HG03342 (cell line): ENCODE measurements at regions not wholly inside any gene's neighbourhood (a gene's known extent, or its start where the extent isn't known, plus 50 kb on each side); places are given as distances from the start of the nearest gene placed in this dataset.
"Not testable (repeated sequence)": the region's sequence is repeated elsewhere in the genome, so short reads cannot be mapped to it uniquely, and the experiment has no call there.

ENCODE experiments used
- ATAC-seq: cut with Tn5 transposase; IDR thresholded peaks from one replicate; pipeline ENCODE4 v1.9.1; 2021; ENCODE audit warnings: mild to moderate bottlenecking, moderate library complexity; ENCODE audit not compliant: unreplicated experiment

DNA sequence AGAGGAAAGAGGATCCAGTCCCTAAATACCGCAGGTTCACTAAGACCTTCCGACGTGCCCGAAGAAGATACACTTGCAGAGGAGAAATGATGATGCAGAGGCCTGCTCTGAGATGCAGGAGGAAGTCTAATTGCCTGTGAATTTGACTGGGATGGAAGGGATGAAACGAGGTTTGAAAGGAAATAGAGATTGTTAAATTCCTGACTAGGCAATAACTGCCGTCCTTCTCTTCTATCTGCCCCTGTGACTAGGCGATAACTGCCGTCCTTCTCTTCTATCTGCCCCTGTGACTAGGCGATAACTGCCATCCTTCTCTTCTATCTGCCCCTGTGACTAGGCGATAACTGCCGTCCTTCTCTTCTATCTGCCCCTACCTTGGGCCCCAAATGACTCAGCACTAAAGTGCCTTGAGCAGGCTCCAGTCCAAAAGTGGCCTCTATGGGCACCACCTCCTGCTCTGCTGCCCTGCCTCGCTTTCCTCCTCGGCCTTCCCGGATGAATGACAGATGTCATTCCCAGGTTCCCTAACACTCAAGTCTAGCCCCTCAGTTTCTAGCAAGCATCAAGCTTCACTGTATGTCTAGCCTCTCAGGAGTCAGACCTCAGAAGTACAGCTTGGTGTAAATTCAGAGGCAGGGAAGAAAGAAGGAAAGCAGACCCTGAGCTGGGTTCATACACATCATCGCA, 189.1 kb downstream of the FOXD4L6 start:
- ATAC-seq = not testable (repeated sequence)

GRCh38 chr9:40935336-40935735, 193.1 kb downstream of the FOXD4L6 start:
- ATAC-seq = no peak

DNA sequence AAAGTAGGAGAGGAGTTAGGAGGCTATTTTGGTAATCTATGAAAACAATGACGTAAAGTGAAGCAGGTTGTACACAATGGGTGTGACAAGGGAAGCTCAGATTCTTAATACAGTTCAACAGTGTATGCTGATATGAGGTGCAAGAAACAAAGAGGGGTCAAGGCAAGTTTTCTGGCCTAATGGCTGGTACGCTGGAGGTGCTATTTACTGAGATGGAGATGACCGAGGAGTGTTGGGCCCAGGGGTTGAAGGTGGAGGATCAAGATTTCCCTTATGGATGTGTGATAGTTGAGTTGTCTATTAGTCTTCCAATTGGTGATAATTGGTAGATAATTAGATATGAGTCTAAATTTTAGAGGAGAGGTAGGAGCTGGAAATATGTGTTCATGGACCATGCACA, 194.0 kb downstream of the FOXD4L6 start:
- ATAC-seq = not testable (repeated sequence)

GRCh38 chr9:40930426-40930825, 198.1 kb downstream of the FOXD4L6 start:
- not testable (repeated sequence) for ATAC-seq

GRCh38 chr9:40929488-40929845, 199.0 kb downstream of the FOXD4L6 start:
- ATAC-seq = not testable (repeated sequence)

DNA sequence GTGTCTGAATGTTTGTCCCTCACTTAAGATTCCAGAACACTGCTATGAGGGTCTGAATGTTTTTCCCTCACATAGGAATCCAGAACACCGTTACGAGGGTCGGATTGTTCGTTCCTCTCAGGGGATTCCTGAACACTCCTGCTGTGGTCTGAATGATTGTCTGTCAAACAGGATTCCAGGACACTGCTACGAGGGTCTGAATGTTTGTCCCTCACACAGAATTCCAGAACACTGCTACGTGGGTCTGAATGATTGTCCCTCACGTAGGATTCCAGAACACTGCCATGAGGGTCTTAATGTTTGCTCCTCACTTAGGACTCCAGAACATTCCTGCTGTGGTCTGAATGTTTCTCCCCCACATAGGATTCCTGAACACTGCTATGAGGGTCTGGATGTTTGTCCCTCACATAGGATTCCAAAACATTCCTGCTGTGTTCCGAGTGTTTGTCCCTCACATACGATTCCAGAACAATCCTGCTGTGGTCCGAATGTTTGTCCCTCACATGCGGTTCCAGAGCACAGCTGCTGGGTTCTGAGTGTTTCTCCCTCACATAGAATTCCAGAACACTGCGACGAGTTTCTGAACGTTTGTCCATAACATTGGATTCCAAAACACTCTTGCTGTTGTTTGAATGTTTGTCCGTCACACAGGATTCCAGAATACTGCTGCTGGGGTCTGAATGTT, 199.5 kb downstream of the FOXD4L6 start:
- no peak for ATAC-seq

DNA sequence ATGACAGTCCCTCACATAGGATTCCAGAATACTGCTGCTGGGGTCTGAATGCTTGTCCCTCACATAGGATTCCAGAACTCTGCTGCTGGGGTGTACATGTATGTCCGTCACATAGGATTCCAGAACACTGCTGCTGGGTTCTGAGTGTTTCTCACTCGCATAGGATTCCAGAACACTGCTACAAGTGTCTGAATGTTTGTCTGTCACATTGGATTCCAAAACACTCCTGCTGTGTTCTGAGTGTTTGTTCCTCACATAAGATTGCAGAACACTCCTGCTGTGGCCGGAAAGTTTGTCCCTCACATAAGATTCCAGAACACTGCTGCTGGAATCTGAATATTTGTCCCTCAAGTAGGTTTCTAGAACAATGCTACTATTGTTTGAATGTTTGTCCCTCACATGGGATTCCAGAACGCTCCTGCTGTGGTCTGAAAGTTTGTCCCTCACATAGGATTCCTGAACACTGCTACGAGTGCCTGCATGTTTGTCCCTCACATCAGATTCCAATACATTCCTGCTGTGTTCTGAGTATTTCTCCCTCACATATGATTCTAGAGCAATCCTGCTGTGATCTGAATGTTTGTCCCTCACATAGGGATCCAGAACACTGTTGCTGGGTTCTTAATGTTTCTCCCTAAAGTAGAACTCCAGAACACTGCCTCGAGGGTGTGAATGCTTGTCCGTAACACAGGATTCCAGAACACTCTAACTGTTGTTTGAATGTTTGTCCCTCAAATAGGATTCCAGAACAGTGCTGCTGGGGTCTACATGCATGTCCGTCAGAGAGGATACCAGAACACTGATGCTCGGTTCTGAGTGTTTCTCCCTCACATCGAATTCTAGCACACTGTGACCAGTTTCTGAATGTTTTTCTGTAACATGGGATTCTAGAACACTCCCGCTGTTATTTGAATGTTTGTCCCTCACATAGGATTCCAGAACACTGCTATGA, 200.4 kb downstream of the FOXD4L6 start:
- ATAC-seq = no peak

DNA sequence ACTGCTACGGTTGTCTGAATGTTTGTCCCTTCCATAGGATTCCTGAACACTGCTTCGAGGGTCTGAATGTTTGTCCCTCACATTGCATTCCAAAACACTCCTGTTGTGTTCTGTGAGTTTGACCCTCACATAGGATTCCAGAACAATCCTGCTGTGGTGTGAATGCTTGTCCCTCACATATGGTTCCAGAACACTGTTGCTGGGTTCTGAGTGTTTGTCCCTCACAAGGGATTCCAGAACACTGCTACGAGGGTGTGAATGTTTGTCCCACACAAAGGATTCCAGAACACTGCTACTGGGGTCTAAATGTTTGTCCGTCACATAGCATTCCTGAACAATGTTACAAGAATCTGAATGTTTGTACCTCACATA, 201.2 kb downstream of the FOXD4L6 start:
- no peak for ATAC-seq

- no peak for ATAC-seq
Observed at GRCh38 chr9:40926404-40927259, 201.8 kb downstream of the FOXD4L6 start.

- ATAC-seq = no peak
Observed at GRCh38 chr9:40925149-40925548, 203.3 kb downstream of the FOXD4L6 start.

DNA sequence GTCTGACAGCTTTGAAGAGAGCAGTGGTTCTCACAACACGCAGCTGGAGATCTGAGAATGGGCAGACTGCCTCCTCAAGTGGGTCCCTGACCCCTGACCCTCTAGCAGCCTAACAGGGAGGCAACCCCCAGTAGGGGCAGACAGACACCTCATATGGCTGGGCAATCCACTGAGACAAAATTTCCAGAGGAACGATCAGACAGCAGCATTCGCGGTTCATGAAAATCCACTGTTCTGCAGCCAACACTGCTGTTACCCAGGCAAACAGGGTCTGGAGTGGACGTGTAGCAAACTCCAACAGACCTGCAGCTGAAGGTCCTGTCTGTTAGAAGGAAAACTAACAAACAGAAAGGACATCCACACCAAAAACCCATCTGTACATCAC, 212.1 kb downstream of the FOXD4L6 start:
- not testable (repeated sequence) for ATAC-seq

GRCh38 chr9:40915660-40916398, 212.7 kb downstream of the FOXD4L6 start:
- not testable (repeated sequence) for ATAC-seq

- ATAC-seq = no peak
Observed at GRCh38 chr9:40914772-40915659, 213.5 kb downstream of the FOXD4L6 start.

- no peak for ATAC-seq
Observed at GRCh38 chr9:40913928-40914673, 214.4 kb downstream of the FOXD4L6 start.

DNA sequence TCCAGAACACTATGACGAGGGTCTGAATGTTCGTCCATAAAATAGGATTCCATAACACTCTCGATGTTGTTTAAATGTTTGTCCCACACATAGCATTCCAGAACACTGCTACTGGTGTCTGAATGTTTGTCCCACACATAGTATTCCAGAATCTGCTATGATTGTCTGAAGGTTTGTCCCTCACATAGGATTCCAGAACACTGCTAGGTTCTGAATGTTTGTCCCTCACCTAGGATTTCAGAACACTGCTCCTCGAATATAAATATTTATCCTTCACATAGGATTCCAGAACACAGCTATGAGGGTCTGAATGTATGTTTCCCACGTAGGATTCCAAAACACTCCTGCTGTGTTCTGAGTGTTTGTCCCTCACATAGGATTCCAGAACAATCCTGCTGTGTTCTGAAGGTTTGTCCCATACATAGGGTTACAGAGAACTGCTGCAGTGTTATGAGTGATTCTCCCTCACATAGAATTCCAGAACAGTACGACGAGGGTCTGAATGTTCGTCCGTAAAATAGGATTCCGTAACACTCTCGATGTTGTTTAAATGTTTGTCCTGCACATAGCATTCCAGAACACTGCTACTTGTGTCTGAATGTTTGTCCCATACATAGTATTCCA, 215.3 kb downstream of the FOXD4L6 start:
- ATAC-seq = no peak

DNA sequence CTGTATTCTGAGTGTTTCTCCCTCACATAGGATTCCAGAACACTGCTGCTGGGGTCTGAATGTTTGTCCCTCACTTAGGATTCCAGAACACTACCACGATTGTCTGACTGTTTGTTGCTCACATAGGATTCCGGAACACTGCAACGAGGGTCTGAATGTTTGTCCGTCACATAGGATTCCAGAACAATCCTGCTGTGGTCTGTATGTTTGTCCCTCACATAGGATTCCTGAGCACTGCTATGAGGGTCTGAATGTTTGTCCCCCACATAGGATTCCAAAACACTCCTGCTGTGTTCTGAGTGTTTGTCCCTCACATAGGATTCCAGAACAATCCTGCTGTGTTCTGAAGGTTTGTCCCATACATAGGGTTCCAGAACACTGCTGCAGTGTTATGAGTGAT, 215.8 kb downstream of the FOXD4L6 start:
- ATAC-seq = not testable (repeated sequence)

- ATAC-seq = no peak
Observed at GRCh38 chr9:40911647-40912046, 216.8 kb downstream of the FOXD4L6 start.

GRCh38 chr9:40910995-40911394, 217.5 kb downstream of the FOXD4L6 start:
- ATAC-seq = not testable (repeated sequence)
